ENCODE measurements at regions not wholly inside any gene's neighbourhood (a gene's known extent, or its start where the extent isn't known, plus 50 kb on each side); places are given as distances from the start of the nearest gene placed in this dataset.

DNA sequence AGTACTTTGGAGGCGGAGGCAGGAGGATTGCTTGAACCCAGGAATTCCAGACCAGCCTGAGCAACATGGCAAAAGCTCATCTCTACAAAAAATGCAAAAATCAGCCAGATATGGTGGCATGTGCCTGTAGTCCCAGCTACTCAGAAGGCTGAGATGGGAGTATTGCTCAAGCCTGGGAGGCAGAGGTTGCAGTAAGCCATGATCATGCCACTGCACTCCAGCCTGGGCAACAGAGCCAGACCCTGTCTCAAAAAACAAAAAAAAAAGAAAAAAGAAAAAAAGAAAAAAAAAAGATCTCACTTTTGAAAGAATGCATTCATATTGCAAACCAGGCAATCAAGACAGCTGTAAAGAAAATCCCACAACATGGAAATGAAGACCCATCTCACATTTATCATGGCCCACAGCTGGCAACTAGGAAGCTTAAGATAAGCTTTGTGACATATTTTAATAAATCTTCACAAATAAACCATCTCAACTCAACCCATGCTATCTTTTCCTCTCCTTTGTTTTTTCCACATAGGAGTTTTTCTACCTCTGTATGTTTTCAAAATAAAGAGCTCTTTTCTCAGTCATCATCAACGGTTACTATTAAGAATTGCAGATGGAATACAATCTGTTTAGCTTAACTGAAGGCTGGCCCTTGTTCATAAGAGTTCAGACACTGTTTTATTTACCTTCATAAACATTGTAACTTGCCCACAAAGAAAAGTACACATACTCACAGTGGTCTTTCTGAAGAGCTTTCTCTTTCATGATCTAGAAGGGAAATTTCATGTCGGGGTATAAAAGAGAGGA is 137.0 kb downstream of the MREG start:
- no peak for TF ChIP-seq CTCF (IDR thresholded peaks at IDR 0.05; ENCODE audit: low read depth, low read length)
- H3K4me3 ChIP-seq (ENCODE audit: low read depth, low read length), result no peak overlapping the region

GRCh38 chr2:215874418-215874817 is 138.9 kb downstream of the MREG start:
- no peak for TF ChIP-seq CTCF (IDR thresholded peaks at IDR 0.05; ENCODE audit: low read depth, low read length)
- no peak overlapping the region for H3K4me3 ChIP-seq (ENCODE audit: low read depth, low read length)

DNA sequence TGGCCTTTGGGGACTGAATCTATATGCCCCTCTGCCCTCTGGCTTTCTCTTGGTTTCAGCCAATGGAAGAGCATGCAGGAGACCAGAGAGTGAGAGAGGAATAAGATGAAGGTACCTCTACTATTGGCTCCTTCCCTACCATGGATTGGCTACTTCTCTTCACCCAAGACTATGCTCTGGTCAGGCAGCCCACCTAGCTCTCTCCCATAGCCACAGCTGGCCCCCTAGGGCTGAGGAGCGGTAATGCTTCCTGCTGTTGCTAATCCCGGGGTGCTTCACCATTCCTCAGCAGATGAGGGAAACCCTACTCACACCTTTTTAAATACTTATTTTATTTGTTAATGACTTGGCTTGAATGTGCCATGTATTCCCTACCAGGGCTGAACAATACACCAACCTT is 142.4 kb downstream of the MREG start:
- H3K4me3 ChIP-seq (ENCODE audit: low read depth, low read length), result no peak overlapping the region
- TF ChIP-seq CTCF (IDR thresholded peaks at IDR 0.05; ENCODE audit: low read depth, low read length), result peak; percentile 28

GRCh38 chr2:215870088-215870490 is 143.3 kb downstream of the MREG start:
- H3K4me3 ChIP-seq (ENCODE audit: low read depth, low read length), result no peak overlapping the region
- TF ChIP-seq CTCF (IDR thresholded peaks at IDR 0.05; ENCODE audit: low read depth, low read length), result no peak

DNA sequence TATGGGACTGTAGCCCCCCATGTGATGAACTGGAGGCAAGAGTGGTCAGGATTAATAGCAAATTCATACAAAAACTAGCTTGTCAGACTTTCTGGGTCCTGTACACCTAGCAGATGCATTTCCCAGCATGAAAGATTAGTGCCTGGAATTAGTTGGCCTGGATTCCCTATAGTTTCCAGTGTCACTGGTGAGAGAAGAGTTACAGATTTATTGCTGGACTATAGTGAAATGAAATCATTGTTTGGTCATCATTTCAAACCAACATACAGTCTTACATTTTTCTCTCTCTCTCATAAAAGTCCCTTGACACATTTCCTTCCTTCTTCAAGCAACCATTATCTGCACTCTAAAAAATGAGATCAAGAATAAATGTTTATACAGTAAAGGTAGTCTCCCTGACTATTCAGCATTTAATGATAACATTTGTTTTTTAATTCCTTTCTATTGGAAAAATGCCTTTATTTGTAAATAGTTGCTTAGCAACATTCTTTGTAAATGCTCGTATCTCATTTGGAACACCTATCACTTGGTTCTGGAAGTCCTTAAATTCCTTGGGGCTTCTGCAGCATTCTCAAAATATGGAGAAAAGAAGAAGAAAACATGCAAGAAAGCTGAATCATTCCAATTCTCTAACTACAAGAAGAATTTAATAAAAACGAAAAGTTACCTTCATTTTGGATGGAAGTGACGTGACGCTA is 144.4 kb downstream of the MREG start:
- no peak overlapping the region for H3K4me3 ChIP-seq (ENCODE audit: low read depth, low read length)
- no peak for TF ChIP-seq CTCF (IDR thresholded peaks at IDR 0.05; ENCODE audit: low read depth, low read length)

- no peak overlapping the region for H3K4me3 ChIP-seq (ENCODE audit: low read depth, low read length)
- TF ChIP-seq CTCF (IDR thresholded peaks at IDR 0.05; ENCODE audit: low read depth, low read length), result no peak
Observed at GRCh38 chr2:215866606-215867005, 146.7 kb downstream of the MREG start.

- no peak overlapping the region for H3K4me3 ChIP-seq (ENCODE audit: low read depth, low read length)
- TF ChIP-seq CTCF (IDR thresholded peaks at IDR 0.05; ENCODE audit: low read depth, low read length), result no peak
Observed at GRCh38 chr2:215863687-215864086, 149.7 kb downstream of the MREG start.

All from WI38 (cell line).